Endothelial cell of umbilical vein (primary cell): ENCODE measurements at regions not wholly inside any gene's neighbourhood (a gene's known extent, or its start where the extent isn't known, plus 50 kb on each side); places are given as distances from the start of the nearest gene placed in this dataset.

Experiments used
- BruUV-seq: library from RNA; stranded (reverse); fragments of 400-500 nt; replicated peaks from 2 replicates; lab custom pipeline; 2021; lab: Mats Ljungman, UMichigan
- CTCF ChIA-PET: fragments of 300-600, 350-600 bp; sonication (Branson Sonifier 250); formaldehyde crosslinking; loops from one replicate; lab custom pipeline; 2021; ENCODE audit warnings: antibody characterized with exemption, inconsistent platforms; lab: Charles Lee
- POLR2A ChIA-PET: fragments of 300-600, 350-600 bp; sonication (Branson Sonifier 250); formaldehyde crosslinking; loops from one replicate; lab custom pipeline; 2021; ENCODE audit warnings: antibody characterized with exemption, inconsistent platforms; lab: Charles Lee
- DNase-seq: peaks from one replicate; pipeline ENCODE4 v3.0.0-alpha.2; 2011; ENCODE audit warnings: low read depth, low spot score
- FAIRE-seq: peaks from 2 replicates; lab custom pipeline; 2011; peaks lifted over from hg19 to GRCh38; lab: Jason Lieb, UNC
- H2AFZ ChIP-seq: 2 replicates; pipeline ENCODE4 v1.6.0; 2012; ENCODE audit warnings: low read depth, low read length, control low read depth, inconsistent platforms
- H3K27ac ChIP-seq: 2 replicates; pipeline ENCODE4 v1.5.1; 2011; ENCODE audit warnings: low read depth, mild to moderate bottlenecking, control low read depth, low read length, moderate library complexity; ENCODE audit not compliant: insufficient read depth
- H3K27me3 ChIP-seq, 2 experiments: 2 replicates each; pipeline versions ENCODE4 v1.6.0 to v1.6.1; 2011; ENCODE audit warnings: low read length in 2 of 2, mixed read lengths in 1 of 2; ENCODE audit not compliant: control insufficient read depth in 2 of 2, insufficient read depth in 2 of 2
- H3K36me3 ChIP-seq, 2 experiments: 2 replicates in 1 of 2; 3 replicates in 1 of 2; pipeline ENCODE4 v1.5.1; 2011; ENCODE audit warnings: low read length in 2 of 2, mild to moderate bottlenecking in 1 of 2, moderate library complexity in 1 of 2; ENCODE audit not compliant: control insufficient read depth in 2 of 2, insufficient read depth in 2 of 2; ENCODE audit errors: extremely low read depth in 1 of 2
- H3K4me1 ChIP-seq: 3 replicates; pipeline ENCODE4 v1.5.1; 2011; ENCODE audit warnings: mild to moderate bottlenecking, low read length; ENCODE audit not compliant: control insufficient read depth, insufficient read depth; ENCODE audit errors: extremely low read depth
- H3K4me2 ChIP-seq: 2 replicates; pipeline ENCODE4 v1.6.1; 2011; ENCODE audit warnings: low read length, control low read depth, mixed read lengths; ENCODE audit not compliant: insufficient read depth
- H3K4me3 ChIP-seq, 3 experiments: fragments of 200-600 bp in 1 of 3; sonication (generic), shearing (Covaris generic) in 1 of 3; replicated peaks in 1 of 3; 2 replicates each; pipeline ENCODE4 v1.5.1; 2011 to 2016; ENCODE audit warnings: control low read depth in 3 of 3, low read length in 3 of 3, mild to moderate bottlenecking in 2 of 3, inconsistent platforms in 1 of 3, low read depth in 1 of 3, moderate library complexity in 1 of 3; ENCODE audit not compliant: insufficient read depth in 1 of 3
- H3K79me2 ChIP-seq: 2 replicates; pipeline ENCODE4 v1.6.0; 2012; ENCODE audit warnings: low read length, inconsistent platforms; ENCODE audit not compliant: control insufficient read depth, insufficient read depth
- H3K9ac ChIP-seq: replicated peaks from 2 replicates; pipeline ENCODE3; 2011; ENCODE audit warnings: low read length, control low read depth; ENCODE audit not compliant: insufficient read depth; ENCODE audit errors: extremely low read depth
- H3K9me1 ChIP-seq: replicated peaks from 3 replicates; pipeline ENCODE4 v1.6.0; 2011; ENCODE audit warnings: mild to moderate bottlenecking, low read length; ENCODE audit not compliant: control insufficient read depth, insufficient read depth; ENCODE audit errors: extremely low read depth
- H3K9me3 ChIP-seq: replicated peaks from 2 replicates; pipeline ENCODE4 v1.5.1; 2012; ENCODE audit warnings: low read length, inconsistent platforms; ENCODE audit not compliant: control insufficient read depth, insufficient read depth
- H4K20me1 ChIP-seq: replicated peaks from 2 replicates; pipeline ENCODE3; 2011; ENCODE audit warnings: mild to moderate bottlenecking, low read length; ENCODE audit not compliant: control insufficient read depth, insufficient read depth; ENCODE audit errors: extremely low read depth
- EZH2 ChIP-seq: IDR thresholded peaks from 2 replicates; pipeline ENCODE4 v1.6.1; 2012; ENCODE audit warnings: borderline replicate concordance, low read depth, mild to moderate bottlenecking, moderate library complexity, low read length, inconsistent platforms; ENCODE audit not compliant: severe bottlenecking
- FOS ChIP-seq: IDR thresholded peaks from 2 replicates; pipeline ENCODE4 v1.6.1; 2011; ENCODE audit warnings: mild to moderate bottlenecking, low read length, moderate library complexity, borderline replicate concordance; ENCODE audit not compliant: insufficient read depth
- GATA2 ChIP-seq: IDR thresholded peaks from 2 replicates; pipeline ENCODE4 v1.7.0; 2011; ENCODE audit warnings: low read depth, mild to moderate bottlenecking, moderate library complexity, mixed read lengths, low read length; ENCODE audit not compliant: insufficient read length, insufficient read depth
- JUN ChIP-seq: IDR thresholded peaks from 2 replicates; pipeline ENCODE4 v1.6.1; 2011; ENCODE audit warnings: borderline replicate concordance, low read depth; ENCODE audit not compliant: insufficient read length, insufficient read depth
- MYC ChIP-seq: IDR thresholded peaks from one replicate; pipeline ENCODE4 v1.6.1; 2011; ENCODE audit warnings: mild to moderate bottlenecking, low read depth, low read length
- POLR2A ChIP-seq: IDR thresholded peaks from 2 replicates; pipeline ENCODE4 v1.6.1; 2012; ENCODE audit warnings: low read depth, mild to moderate bottlenecking, control low read depth, low read length
- POLR2AphosphoS5 ChIP-seq: IDR thresholded peaks from 2 replicates; pipeline ENCODE4 v1.6.1; 2012; ENCODE audit warnings: low read depth, mild to moderate bottlenecking, control low read depth, low read length, moderate library complexity; ENCODE audit not compliant: insufficient read depth
- dilution Hi-C: fragments of 300-500 bp; cut with MboI; formaldehyde crosslinking; loops from one replicate; pipeline ENCODE4 v1.15.0; 2019; ENCODE audit warnings: low sequenced_read_pairs; ENCODE audit not compliant: extremely low pct_ligation_motif_present
- intact Hi-C: fragments of 100-400 bp; cut with micrococcal nuclease; formaldehyde crosslinking; loops from one replicate; pipeline ENCODE4 v1.10.0; 2022
- TF ChIP-seq, protein P1 (sequence below): IDR thresholded peaks from 2 replicates; pipeline ENCODE4 v1.6.1; 2011; ENCODE audit not compliant: insufficient read depth, insufficient read length
- TF ChIP-seq, protein P2 (sequence below), 2 donors: IDR thresholded peaks; 1 replicate in 1 of 2; 2 replicates in 1 of 2; pipeline ENCODE4 v1.5.1; 2011; ENCODE audit warnings: low read length in 2 of 2, mild to moderate bottlenecking in 2 of 2, moderate library complexity in 2 of 2, control low read depth in 1 of 2, inconsistent platforms in 1 of 2, low read depth in 1 of 2; ENCODE audit not compliant: insufficient read depth in 1 of 2; ENCODE audit errors: extremely low read depth in 1 of 2

DNA sequence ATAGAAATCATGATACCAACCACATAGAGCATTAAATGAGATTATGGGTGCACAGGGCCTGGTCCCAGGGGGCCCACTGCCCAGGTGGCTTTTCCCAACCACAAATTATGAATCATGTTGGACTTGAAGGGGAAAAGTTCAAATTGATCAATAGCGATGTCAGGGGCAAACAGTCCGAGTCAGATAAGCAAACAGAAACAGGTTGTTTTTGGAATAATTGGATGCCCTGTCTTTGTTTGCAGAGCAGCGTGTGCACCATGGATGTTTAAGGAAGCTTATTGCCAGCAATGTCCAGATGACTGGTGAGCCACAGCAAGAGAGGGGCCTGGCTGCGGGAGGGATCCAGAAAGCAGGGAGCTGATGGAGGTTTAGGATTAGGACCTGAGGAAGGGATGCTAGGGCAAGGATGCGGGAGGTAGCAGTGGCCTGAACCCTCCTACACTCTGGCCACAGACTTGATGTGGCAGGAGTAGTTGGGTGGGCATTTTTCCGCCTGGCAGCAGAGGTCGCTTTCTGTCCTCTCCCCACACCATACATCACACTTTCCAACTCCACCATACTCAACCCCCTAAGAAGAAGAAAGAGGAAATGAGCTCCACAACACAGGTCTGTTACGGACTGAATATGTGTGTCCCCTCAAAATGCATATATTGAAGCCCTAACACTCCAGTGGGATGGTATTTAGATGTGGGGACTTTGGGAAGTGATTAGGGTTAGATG lies 266.4 kb upstream of the RPL38 start:
- Histone ChIP-seq H2AFZ (no peak overlapping the region), H3K9me3 (no peaks in the 10 kb centered on the region), H3K27ac (no peak overlapping the region), H4K20me1 (no peaks in the 10 kb centered on the region), H3K27me3 (no peaks in the 10 kb centered on the region), H3K79me2 (no peaks in the 10 kb centered on the region), H3K4me3 (no peak overlapping the region), H3K9me1 (no peaks in the 10 kb centered on the region), H3K9ac (no peak overlapping the region), H3K4me1 (no peaks in the 10 kb centered on the region), H3K36me3 (no peaks in the 10 kb centered on the region), H3K4me2 (no peak overlapping the region)
- POLR2A ChIA-PET: no interaction called here
- CTCF ChIA-PET: no interaction called here
- DNase-seq: no peak
- FAIRE-seq: no peak
- TF ChIP-seq MYC: no peak
- TF ChIP-seq GATA2: no peak
- no peak for TF ChIP-seq EZH2
- TF ChIP-seq POLR2A: no peak
- TF ChIP-seq, protein P1, sequence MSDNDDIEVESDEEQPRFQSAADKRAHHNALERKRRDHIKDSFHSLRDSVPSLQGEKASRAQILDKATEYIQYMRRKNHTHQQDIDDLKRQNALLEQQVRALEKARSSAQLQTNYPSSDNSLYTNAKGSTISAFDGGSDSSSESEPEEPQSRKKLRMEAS: no peak
- TF ChIP-seq POLR2AphosphoS5: no peak
- no peak for TF ChIP-seq JUN
- TF ChIP-seq, protein P2, sequence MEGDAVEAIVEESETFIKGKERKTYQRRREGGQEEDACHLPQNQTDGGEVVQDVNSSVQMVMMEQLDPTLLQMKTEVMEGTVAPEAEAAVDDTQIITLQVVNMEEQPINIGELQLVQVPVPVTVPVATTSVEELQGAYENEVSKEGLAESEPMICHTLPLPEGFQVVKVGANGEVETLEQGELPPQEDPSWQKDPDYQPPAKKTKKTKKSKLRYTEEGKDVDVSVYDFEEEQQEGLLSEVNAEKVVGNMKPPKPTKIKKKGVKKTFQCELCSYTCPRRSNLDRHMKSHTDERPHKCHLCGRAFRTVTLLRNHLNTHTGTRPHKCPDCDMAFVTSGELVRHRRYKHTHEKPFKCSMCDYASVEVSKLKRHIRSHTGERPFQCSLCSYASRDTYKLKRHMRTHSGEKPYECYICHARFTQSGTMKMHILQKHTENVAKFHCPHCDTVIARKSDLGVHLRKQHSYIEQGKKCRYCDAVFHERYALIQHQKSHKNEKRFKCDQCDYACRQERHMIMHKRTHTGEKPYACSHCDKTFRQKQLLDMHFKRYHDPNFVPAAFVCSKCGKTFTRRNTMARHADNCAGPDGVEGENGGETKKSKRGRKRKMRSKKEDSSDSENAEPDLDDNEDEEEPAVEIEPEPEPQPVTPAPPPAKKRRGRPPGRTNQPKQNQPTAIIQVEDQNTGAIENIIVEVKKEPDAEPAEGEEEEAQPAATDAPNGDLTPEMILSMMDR (IDR thresholded peaks at IDR 0.05; ENCODE audit: extremely low read depth in 1 of 2, insufficient read depth in 1 of 2, low read depth in 1 of 2, low read length in 2 of 2): no peak
- TF ChIP-seq FOS: no peak
- no TSS peak for BruUV-seq
- dilution Hi-C loops: no loop called here
- intact Hi-C loops: no loop called here
